ENCODE measurements at regions not wholly inside any gene's neighbourhood (a gene's known extent, or its start where the extent isn't known, plus 50 kb on each side); places are given as distances from the start of the nearest gene placed in this dataset.

DNA sequence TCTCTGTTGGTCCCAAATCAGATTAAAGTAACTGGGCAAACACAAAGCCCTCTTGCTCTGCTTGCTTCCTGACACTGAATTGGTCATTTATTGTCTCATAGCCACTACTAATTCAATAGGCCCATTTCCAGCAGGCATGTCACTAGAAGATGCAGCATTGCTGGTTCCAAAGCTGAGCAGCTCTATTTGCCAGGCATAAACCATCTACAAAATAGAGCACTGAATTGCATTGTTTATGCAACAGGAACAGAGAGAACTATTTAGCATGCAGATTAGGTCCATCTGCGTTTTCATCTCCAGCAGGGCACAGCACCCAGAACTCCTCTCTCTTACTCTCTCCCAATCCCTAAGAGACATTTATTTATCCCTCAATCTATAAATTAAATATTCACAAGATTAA lies 227.6 kb downstream of the SUCLG1 start:
- no peak for TF ChIP-seq POLR2A (IDR thresholded peaks at IDR 0.05)
- TF ChIP-seq, protein P1, sequence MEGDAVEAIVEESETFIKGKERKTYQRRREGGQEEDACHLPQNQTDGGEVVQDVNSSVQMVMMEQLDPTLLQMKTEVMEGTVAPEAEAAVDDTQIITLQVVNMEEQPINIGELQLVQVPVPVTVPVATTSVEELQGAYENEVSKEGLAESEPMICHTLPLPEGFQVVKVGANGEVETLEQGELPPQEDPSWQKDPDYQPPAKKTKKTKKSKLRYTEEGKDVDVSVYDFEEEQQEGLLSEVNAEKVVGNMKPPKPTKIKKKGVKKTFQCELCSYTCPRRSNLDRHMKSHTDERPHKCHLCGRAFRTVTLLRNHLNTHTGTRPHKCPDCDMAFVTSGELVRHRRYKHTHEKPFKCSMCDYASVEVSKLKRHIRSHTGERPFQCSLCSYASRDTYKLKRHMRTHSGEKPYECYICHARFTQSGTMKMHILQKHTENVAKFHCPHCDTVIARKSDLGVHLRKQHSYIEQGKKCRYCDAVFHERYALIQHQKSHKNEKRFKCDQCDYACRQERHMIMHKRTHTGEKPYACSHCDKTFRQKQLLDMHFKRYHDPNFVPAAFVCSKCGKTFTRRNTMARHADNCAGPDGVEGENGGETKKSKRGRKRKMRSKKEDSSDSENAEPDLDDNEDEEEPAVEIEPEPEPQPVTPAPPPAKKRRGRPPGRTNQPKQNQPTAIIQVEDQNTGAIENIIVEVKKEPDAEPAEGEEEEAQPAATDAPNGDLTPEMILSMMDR (IDR thresholded peaks at IDR 0.05), result no peak

Measured in testis (tissue), 2 donors.